Stimulated activated CD4-positive, alpha-beta T cell treated with anti-CD3 and anti-CD28 coated beads, TNF-alpha, amount 100 ng/mL, for 1 hour (primary cell): ENCODE measurements at regions not wholly inside any gene's neighbourhood (a gene's known extent, or its start where the extent isn't known, plus 50 kb on each side); places are given as distances from the start of the nearest gene placed in this dataset.

Experiments
- DNase-seq, 3 donors: peaks; one replicate each; pipeline ENCODE4 v3.0.0-alpha.2; 2020; ENCODE audit warnings: low read depth in 3 of 3, low spot score in 1 of 3

DNA sequence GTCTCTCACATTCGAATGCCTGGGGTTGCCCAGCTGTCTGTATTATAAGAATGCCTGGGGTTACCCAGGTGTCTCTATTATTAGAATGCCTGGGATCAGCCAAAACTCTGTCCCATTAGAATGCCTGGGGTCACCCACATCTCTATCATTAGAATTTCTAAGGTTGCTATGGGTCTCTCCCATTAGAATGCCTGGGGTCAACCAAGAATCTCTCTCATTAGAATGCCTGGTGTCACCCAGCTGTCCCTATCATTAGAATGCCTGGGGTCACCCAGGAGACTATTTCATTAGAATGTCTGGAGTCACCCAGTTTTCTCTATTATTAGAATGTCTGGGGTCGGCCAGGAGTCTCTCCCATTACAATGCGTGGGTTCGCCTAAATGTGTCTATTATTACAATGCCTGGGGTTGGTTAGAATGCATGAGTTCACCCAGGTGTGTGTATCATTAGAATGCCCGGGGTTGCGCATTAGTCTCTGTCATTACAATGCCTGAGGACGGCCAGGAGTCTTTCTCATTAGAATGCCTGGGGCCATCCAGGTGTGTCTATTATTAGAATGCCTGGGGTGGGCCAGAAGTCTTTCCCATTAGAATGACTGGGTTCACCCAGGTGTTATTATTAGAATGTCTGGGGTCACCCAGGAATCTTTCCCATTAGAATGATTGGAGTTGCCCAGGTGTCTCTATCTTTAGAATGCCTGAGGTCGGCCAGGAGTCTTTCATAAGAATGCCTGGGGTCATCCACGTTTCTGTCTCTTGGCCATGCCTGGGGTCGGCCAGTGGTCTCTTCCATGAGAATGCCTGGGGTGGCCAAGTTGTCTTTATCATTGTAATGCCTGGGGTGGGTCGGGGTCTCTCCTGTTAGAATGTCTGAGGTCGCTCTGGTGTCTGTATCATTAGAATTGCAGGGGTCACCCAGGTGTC, 59.6 kb downstream of the RNF187 start:
- no peak for DNase-seq

GRCh38 chr1:228547464-228547792, 60.2 kb downstream of the RNF187 start:
- no peak for DNase-seq

- no peak for DNase-seq
These were observed 61.6 kb downstream of the RNF187 start for GRCh38 chr1:228548788-228549187.

- DNase-seq = no peak
These were observed 65.5 kb downstream of the RNF187 start for GRCh38 chr1:228552596-228553176.

DNA sequence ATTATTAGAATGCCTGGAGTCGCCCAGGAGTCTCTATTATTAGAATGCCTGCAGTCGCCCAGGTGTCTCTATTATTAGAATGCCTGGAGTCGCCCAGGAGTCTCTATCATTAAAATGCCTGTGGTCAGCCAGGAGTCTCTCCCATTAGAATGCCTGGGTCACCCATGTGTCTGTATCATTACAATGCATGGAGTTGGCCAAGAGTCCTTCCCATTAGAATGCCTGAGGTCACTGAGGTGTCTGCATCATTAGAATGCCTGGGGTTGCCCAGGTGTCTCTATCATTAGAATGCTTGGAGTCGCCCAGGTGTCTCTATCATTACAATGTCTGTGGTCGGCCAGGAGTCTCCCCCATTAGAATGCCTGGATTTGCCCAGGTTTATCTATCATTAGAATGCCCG, 66.9 kb downstream of the RNF187 start:
- no peak for DNase-seq

DNA sequence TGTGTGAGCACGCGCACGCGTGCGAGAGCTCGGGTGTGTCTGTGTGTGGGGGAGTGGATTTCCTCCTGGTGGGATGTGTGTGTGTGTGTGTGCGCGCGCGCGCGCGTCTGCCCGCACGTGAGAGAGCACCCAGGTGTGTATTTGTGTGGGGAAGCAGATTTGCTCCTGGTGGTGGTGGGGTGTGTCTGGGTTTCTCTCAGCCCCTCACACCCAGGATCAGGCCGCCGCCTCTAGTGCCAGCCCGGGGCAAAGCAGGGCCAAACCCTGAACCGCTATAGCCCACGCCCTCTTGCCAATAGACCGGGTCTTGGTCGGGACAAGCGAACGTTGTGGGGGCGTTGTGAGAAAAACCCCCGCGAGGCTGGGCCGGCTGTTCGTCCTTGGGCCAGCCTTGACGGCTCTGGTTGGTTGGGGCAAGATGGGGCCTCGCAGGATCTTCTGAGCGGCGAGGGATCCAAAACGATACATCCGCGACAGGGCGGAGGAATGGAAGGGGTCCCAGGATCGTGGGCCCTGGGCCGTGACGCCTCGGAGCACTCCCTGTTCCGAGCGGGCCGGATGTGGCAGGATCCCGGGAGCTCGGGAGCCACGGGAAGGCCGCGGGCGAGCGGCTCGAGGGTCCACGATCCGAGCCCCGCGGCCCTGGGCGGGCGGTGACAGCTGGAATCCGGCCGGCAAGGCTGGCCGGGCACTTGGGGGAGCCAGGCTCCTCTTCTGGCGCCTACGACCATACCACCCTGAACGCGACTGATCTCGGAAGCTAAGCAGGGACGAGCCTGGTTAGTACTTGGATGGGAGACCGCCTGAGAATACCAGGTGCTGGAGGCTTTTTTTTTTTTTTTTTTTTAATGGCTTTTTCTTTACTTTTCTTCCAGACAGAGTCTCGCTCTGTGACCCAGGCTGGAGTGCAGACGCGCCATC, 68.2 kb downstream of the RNF187 start:
- peak in 1 of 3 donors; percentile 15 for DNase-seq

- peak in 1 of 3 donors; percentile 7 for DNase-seq
These were observed 69.7 kb downstream of the RNF187 start for GRCh38 chr1:228556634-228557430.
